ENCODE measurements at regions not wholly inside any gene's neighbourhood (a gene's known extent, or its start where the extent isn't known, plus 50 kb on each side); places are given as distances from the start of the nearest gene placed in this dataset.

GRCh38 chr6:76262240-76262639 is 189.8 kb upstream of the IMPG1 start (continued):
- no peak for TF ChIP-seq EP300 (IDR thresholded peaks at IDR 0.05; ENCODE audit: borderline replicate concordance in 1 of 2, low read depth in 2 of 2, low read length in 2 of 2)
- TF ChIP-seq SP2 (IDR thresholded peaks at IDR 0.05; ENCODE audit: low read length): no peak
- TF ChIP-seq TEAD4 (IDR thresholded peaks at IDR 0.05; ENCODE audit: low read depth, low read length): no peak
